HepG2 (cell line): ENCODE measurements at regions not wholly inside any gene's neighbourhood (a gene's known extent, or its start where the extent isn't known, plus 50 kb on each side); places are given as distances from the start of the nearest gene placed in this dataset.

Experiments
- AHR ChIP-seq: IDR thresholded peaks from 2 replicates; pipeline ENCODE4 v1.6.1; 2018; ENCODE audit warnings: missing genetic modification reagents, missing compliant biosample characterization
- ATF1 ChIP-seq: IDR thresholded peaks from 2 replicates; pipeline ENCODE4 v1.6.1; 2016; ENCODE audit warnings: mild to moderate bottlenecking, control low read depth
- BCL6 ChIP-seq: IDR thresholded peaks from 2 replicates; pipeline ENCODE4 v1.6.1; 2016; ENCODE audit warnings: missing genetic modification reagents, missing compliant biosample characterization
- FOSL2 ChIP-seq: sonication (generic); formaldehyde crosslinking; IDR thresholded peaks from 2 replicates; pipeline ENCODE4 v1.4.0; 2020; ENCODE audit warnings: missing genetic modification reagents
- FOXA1 ChIP-seq, 2 experiments: fragments of 450-650 bp in 1 of 2; sonication (generic) in 1 of 2; formaldehyde crosslinking in 1 of 2; IDR thresholded peaks; 2 replicates each; pipeline versions ENCODE4 v1.4.0 to v1.6.1; 2016 to 2020; ENCODE audit warnings: missing genetic modification reagents in 1 of 2
- FOXA3 ChIP-seq: IDR thresholded peaks from 2 replicates; pipeline ENCODE4 v1.6.1; 2016; ENCODE audit warnings: missing genetic modification reagents, missing compliant biosample characterization
- FOXK1 ChIP-seq: sonication (generic); formaldehyde crosslinking; IDR thresholded peaks from 2 replicates; pipeline ENCODE4 v1.4.0; 2020; ENCODE audit warnings: low read depth, missing genetic modification reagents, borderline replicate concordance
- GATA4 ChIP-seq: sonication (generic); IDR thresholded peaks from 2 replicates; pipeline ENCODE4 v1.6.1; 2016; ENCODE audit warnings: antibody characterized with exemption, low read depth, borderline replicate concordance
- IKZF1 ChIP-seq: fragments of 450-650 bp; IDR thresholded peaks from 2 replicates; pipeline ENCODE4 v1.7.1; 2016
- ISL2 ChIP-seq: sonication (generic); formaldehyde crosslinking; IDR thresholded peaks from 2 replicates; pipeline ENCODE4 v1.5.0; 2020; ENCODE audit warnings: missing genetic modification reagents
- JDP2 ChIP-seq: sonication (generic); formaldehyde crosslinking; IDR thresholded peaks from 2 replicates; pipeline ENCODE4 v1.8.1; 2022; ENCODE audit warnings: missing genetic modification reagents, borderline replicate concordance
- JUN ChIP-seq: sonication (generic); formaldehyde crosslinking; IDR thresholded peaks from 2 replicates; pipeline ENCODE4 v1.4.0; 2020; ENCODE audit warnings: mild to moderate bottlenecking, missing genetic modification reagents
- KLF9 ChIP-seq: IDR thresholded peaks from 2 replicates; pipeline ENCODE4 v1.6.1; 2016; ENCODE audit warnings: low read depth
- MTF1 ChIP-seq: sonication (generic); formaldehyde crosslinking; IDR thresholded peaks from 2 replicates; pipeline ENCODE4 v1.5.0; 2020; ENCODE audit warnings: missing genetic modification reagents
- MTF2 ChIP-seq: sonication (generic); formaldehyde crosslinking; IDR thresholded peaks from 2 replicates; pipeline ENCODE4 v1.5.0; 2020; ENCODE audit warnings: missing genetic modification reagents, borderline replicate concordance
- MZF1 ChIP-seq: sonication (generic); formaldehyde crosslinking; IDR thresholded peaks from 2 replicates; pipeline ENCODE4 v1.8.1; 2023; ENCODE audit warnings: mild to moderate bottlenecking, missing genetic modification reagents, borderline replicate concordance
- PAF1 ChIP-seq: IDR thresholded peaks from 2 replicates; pipeline ENCODE4 v1.6.1; 2016; ENCODE audit warnings: missing genetic modification reagents, missing compliant biosample characterization
- PRMT3 ChIP-seq: sonication (generic); formaldehyde crosslinking; IDR thresholded peaks from 2 replicates; pipeline ENCODE4 v1.8.1; 2022; ENCODE audit warnings: low read depth, mild to moderate bottlenecking, moderate library complexity, missing genetic modification reagents, borderline replicate concordance
- SMARCC2 ChIP-seq: fragments of 450-650 bp; IDR thresholded peaks from 2 replicates; pipeline ENCODE4 v1.6.1; 2017; ENCODE audit warnings: antibody characterized with exemption, mild to moderate bottlenecking
- SNAPC2 ChIP-seq: sonication (generic); formaldehyde crosslinking; IDR thresholded peaks from 2 replicates; pipeline ENCODE4 v1.8.1; 2022; ENCODE audit warnings: mild to moderate bottlenecking, missing genetic modification reagents
- TCF7 ChIP-seq: sonication (generic); IDR thresholded peaks from 2 replicates; pipeline ENCODE4 v1.6.1; 2016; ENCODE audit warnings: antibody characterized with exemption, low read depth
- THAP11 ChIP-seq: IDR thresholded peaks from 2 replicates; pipeline ENCODE4 v1.6.1; 2016; ENCODE audit warnings: missing biosample characterization, missing genetic modification reagents
- TMF1 ChIP-seq: sonication (generic); formaldehyde crosslinking; IDR thresholded peaks from 2 replicates; pipeline ENCODE4 v1.8.1; 2022; ENCODE audit warnings: low read depth, missing genetic modification reagents
- TOE1 ChIP-seq: sonication (generic); formaldehyde crosslinking; IDR thresholded peaks from 2 replicates; pipeline ENCODE4 v1.4.0; 2020; ENCODE audit warnings: mild to moderate bottlenecking, missing genetic modification reagents
- ZFP1 ChIP-seq: IDR thresholded peaks from 2 replicates; pipeline ENCODE4 v1.6.1; 2016
- ZFP37 ChIP-seq: sonication (generic); formaldehyde crosslinking; IDR thresholded peaks from 2 replicates; pipeline ENCODE4 v1.4.0; 2020; ENCODE audit warnings: missing genetic modification reagents, borderline replicate concordance
- ZKSCAN5 ChIP-seq: sonication (generic); formaldehyde crosslinking; IDR thresholded peaks from 2 replicates; pipeline ENCODE4 v1.5.1; 2020; ENCODE audit warnings: mild to moderate bottlenecking, missing genetic modification reagents
- ZNF761 ChIP-seq: sonication (generic); formaldehyde crosslinking; conservative IDR thresholded peaks from 2 replicates; pipeline ENCODE4 v1.4.0; 2020; ENCODE audit warnings: mild to moderate bottlenecking, missing genetic modification reagents
- ZNF782 ChIP-seq: sonication (generic); formaldehyde crosslinking; IDR thresholded peaks from 2 replicates; pipeline ENCODE4 v1.4.0; 2020; ENCODE audit warnings: missing genetic modification reagents, mild to moderate bottlenecking, borderline replicate concordance
- ZNF850 ChIP-seq: sonication (generic); formaldehyde crosslinking; conservative IDR thresholded peaks from 2 replicates; pipeline ENCODE4 v1.9.0; 2021; ENCODE audit warnings: mild to moderate bottlenecking, missing genetic modification reagents
- ZSCAN31 ChIP-seq: sonication (generic); formaldehyde crosslinking; IDR thresholded peaks from 2 replicates; pipeline ENCODE4 v1.5.0; 2020; ENCODE audit warnings: low read depth, mild to moderate bottlenecking, missing genetic modification reagents
- TF ChIP-seq, protein P1 (sequence below): sonication (generic); formaldehyde crosslinking; conservative IDR thresholded peaks from 2 replicates; pipeline ENCODE4 v1.5.0; 2020; ENCODE audit warnings: missing genetic modification reagents
- TF ChIP-seq, protein P2 (sequence below): sonication (generic); formaldehyde crosslinking; IDR thresholded peaks from 2 replicates; pipeline ENCODE4 v1.5.1; 2020; ENCODE audit warnings: missing genetic modification reagents, mild to moderate bottlenecking, borderline replicate concordance

DNA sequence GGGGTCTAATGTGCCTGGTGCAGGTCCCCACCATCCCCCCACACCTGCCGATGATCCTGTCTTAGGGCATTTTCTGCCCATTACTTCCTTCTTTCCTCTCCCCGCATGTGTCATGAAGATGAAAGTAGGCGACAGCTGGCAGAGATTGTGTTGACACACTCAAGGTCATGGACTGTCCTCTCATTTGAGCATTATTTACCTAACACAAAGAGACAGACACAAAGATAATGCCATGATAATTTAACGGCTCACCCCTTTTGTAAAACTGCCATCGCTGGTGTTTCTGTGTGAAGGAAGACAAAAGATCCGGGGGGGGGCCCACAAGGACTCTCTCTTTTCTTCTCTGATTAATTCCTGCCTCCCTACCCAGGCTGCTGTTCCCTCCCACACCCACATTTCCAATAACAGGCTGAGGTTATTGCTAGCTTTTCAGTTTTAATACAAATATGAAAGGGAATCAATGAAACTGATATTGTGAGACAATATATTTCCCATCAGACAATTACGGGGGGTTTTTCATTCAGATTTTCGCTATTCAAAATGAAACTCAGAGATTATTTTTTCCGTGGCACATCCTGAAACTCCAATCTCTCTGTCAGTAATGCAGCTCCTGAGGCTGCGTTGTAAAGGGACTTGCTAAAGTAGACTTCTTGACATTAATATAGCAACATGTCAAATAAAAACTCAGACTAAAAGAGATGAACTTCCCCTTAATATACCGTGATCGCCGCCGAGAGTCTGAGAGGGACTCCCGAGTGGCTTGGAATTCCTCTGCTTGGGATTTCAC is 561.1 kb downstream of the NPHP4 start (continued):
- TF ChIP-seq JUN (CRISPR knock-in tag) = no peak
- TF ChIP-seq FOXA3 (CRISPR knock-in tag) = peak; percentile 78
- TF ChIP-seq AHR (CRISPR knock-in tag) = no peak
- no peak for TF ChIP-seq MTF2 (CRISPR knock-in tag)
- no peak for TF ChIP-seq ZNF761 (CRISPR knock-in tag)
- no peak for TF ChIP-seq GATA4
- TF ChIP-seq FOXA1 (IDR thresholded peaks at IDR 0.05) = peak; percentile 26; the same call in 1 of the 2 replicates
- peak; percentile 76 for TF ChIP-seq FOXA1 (CRISPR knock-in tag; IDR thresholded peaks at IDR 0.05)
- no peak for TF ChIP-seq TOE1 (CRISPR knock-in tag)
- peak; percentile 82 for TF ChIP-seq TCF7
- TF ChIP-seq TMF1 (CRISPR knock-in tag) = no peak
- no peak for TF ChIP-seq JDP2
- TF ChIP-seq, protein P1, sequence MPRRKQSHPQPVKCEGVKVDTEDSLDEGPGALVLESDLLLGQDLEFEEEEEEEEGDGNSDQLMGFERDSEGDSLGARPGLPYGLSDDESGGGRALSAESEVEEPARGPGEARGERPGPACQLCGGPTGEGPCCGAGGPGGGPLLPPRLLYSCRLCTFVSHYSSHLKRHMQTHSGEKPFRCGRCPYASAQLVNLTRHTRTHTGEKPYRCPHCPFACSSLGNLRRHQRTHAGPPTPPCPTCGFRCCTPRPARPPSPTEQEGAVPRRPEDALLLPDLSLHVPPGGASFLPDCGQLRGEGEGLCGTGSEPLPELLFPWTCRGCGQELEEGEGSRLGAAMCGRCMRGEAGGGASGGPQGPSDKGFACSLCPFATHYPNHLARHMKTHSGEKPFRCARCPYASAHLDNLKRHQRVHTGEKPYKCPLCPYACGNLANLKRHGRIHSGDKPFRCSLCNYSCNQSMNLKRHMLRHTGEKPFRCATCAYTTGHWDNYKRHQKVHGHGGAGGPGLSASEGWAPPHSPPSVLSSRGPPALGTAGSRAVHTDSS (CRISPR knock-in tag) = no peak
- no peak for TF ChIP-seq ZFP37
- TF ChIP-seq, protein P2, sequence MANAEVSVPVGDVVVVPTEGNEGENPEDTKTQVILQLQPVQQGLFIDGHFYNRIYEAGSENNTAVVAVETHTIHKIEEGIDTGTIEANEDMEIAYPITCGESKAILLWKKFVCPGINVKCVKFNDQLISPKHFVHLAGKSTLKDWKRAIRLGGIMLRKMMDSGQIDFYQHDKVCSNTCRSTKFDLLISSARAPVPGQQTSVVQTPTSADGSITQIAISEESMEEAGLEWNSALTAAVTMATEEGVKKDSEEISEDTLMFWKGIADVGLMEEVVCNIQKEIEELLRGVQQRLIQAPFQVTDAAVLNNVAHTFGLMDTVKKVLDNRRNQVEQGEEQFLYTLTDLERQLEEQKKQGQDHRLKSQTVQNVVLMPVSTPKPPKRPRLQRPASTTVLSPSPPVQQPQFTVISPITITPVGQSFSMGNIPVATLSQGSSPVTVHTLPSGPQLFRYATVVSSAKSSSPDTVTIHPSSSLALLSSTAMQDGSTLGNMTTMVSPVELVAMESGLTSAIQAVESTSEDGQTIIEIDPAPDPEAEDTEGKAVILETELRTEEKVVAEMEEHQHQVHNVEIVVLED (CRISPR knock-in tag) = no peak
- TF ChIP-seq ISL2 (CRISPR knock-in tag) = no peak
- TF ChIP-seq IKZF1 = no peak
- TF ChIP-seq PAF1 = no peak
- no peak for TF ChIP-seq KLF9 (CRISPR knock-in tag)
- TF ChIP-seq THAP11 = no peak
- TF ChIP-seq ZKSCAN5 (CRISPR knock-in tag) = no peak
- no peak for TF ChIP-seq ZFP1 (CRISPR knock-in tag)
- no peak for TF ChIP-seq ZNF850 (CRISPR knock-in tag)
- TF ChIP-seq SNAPC2 = no peak
- TF ChIP-seq FOXK1 (CRISPR knock-in tag) = peak; percentile 59; the same call in 1 of the 2 replicates
- no peak for TF ChIP-seq SMARCC2
- TF ChIP-seq ATF1 = no peak
- no peak for TF ChIP-seq MZF1
- peak; percentile 67 for TF ChIP-seq FOSL2 (CRISPR knock-in tag)
- TF ChIP-seq MTF1 (CRISPR knock-in tag) = no peak
- TF ChIP-seq ZSCAN31 (CRISPR knock-in tag) = no peak
- no peak for TF ChIP-seq PRMT3 (CRISPR knock-in tag)
- no peak for TF ChIP-seq ZNF782
- peak; percentile 51; the same call in 1 of the 2 replicates for TF ChIP-seq BCL6 (CRISPR knock-in tag)
